Smooth muscle cell (in vitro differentiated cells): ENCODE measurements at regions not wholly inside any gene's neighbourhood (a gene's known extent, or its start where the extent isn't known, plus 50 kb on each side); places are given as distances from the start of the nearest gene placed in this dataset.
A peak's percentile ranks its signal among the peaks of the same experiment; 100 is the strongest.

Experiments
- DNase-seq: peaks from one replicate; lab custom pipeline; 2025; ENCODE audit not compliant: unreplicated experiment; lab: John Stamatoyannopoulos, UW
- H2AFZ ChIP-seq: fragments of 200-600 bp; sonication (generic); 2 replicates; pipeline ENCODE4 v1.6.0; 2016; ENCODE audit warnings: antibody characterized with exemption, low read depth, mild to moderate bottlenecking
- H3F3A ChIP-seq: fragments of 200-600 bp; sonication (generic); 2 replicates; pipeline ENCODE4 v1.6.0; 2017; ENCODE audit warnings: antibody characterized with exemption, low read depth
- H3K27ac ChIP-seq: fragments of 200-600 bp; sonication (generic); 2 replicates; pipeline ENCODE4 v1.5.1; 2016; ENCODE audit warnings: low read depth, mild to moderate bottlenecking
- H3K27me3 ChIP-seq: fragments of 200-600 bp; sonication (generic); 2 replicates; pipeline ENCODE4 v1.6.1; 2016; ENCODE audit warnings: low read depth, mild to moderate bottlenecking
- H3K36me3 ChIP-seq: fragments of 200-600 bp; sonication (generic); 2 replicates; pipeline ENCODE4 v1.5.1; 2016; ENCODE audit warnings: low read depth
- H3K4me1 ChIP-seq: fragments of 200-600 bp; sonication (generic); 2 replicates; pipeline ENCODE4 v1.5.1; 2016; ENCODE audit warnings: low read depth
- H3K4me2 ChIP-seq: fragments of 200-600 bp; sonication (generic); 2 replicates; pipeline ENCODE4 v1.6.0; 2016; ENCODE audit warnings: mild to moderate bottlenecking
- H3K4me3 ChIP-seq: fragments of 200-600 bp; sonication (generic); 2 replicates; pipeline ENCODE4 v1.5.1; 2016; ENCODE audit warnings: mild to moderate bottlenecking
- H3K79me2 ChIP-seq: fragments of 200-600 bp; sonication (generic); 2 replicates; pipeline ENCODE4 v1.6.0; 2016; ENCODE audit warnings: low read depth, mild to moderate bottlenecking
- H3K9ac ChIP-seq: fragments of 200-600 bp; sonication (generic); 2 replicates; pipeline ENCODE4 v1.6.0; 2016; ENCODE audit warnings: low read depth
- H3K9me3 ChIP-seq: fragments of 200-600 bp; sonication (generic); replicated peaks from 2 replicates; pipeline ENCODE4 v1.5.1; 2016; ENCODE audit warnings: low read depth
- H4K20me1 ChIP-seq: fragments of 200-600 bp; sonication (generic); 2 replicates; pipeline ENCODE4 v1.6.0; 2016; ENCODE audit warnings: low read depth
- WGBS: methylation state at CpG from one replicate; pipeline ENCODE4 v1.1.7; 2016; ENCODE audit warnings: low lambda C conversion rate; 5-methylcytosine and 5-hydroxymethylcytosine counted together
- TF ChIP-seq, protein P1 (sequence below): fragments of 200-600 bp; sonication (generic); IDR thresholded peaks from 2 replicates; pipeline ENCODE4 v1.5.1; 2017; ENCODE audit warnings: borderline replicate concordance, mild to moderate bottlenecking, antibody characterized with exemption; ENCODE audit not compliant: insufficient read depth, poor library complexity, severe bottlenecking

DNA sequence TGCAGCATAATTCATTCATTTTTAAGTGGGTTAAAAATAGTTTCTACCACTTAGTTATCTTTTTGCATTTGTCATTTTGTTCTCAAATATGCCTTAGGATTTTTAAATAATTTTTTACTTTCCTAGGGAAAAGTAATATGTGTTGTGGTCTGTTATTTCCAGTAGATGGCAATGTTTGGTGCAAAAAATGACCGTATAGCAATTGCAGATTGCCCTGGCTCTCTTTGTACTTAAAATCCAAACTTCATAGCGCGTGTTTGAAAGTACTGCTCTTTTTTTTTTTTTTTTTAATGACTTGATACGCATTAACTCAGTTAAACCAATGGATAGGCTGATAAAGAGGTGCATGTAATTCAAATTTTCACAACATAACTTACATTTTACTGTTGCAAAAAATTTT is 74.4 kb upstream of the RBMX start:
- Histone ChIP-seq H3K27ac (no peak overlapping the region), H3K4me1 (no peaks in the 10 kb centered on the region), H3K4me3 (no peak overlapping the region), H3K79me2 (no peaks in the 10 kb centered on the region), H2AFZ (no peak overlapping the region), H4K20me1 (no peaks in the 10 kb centered on the region), H3K36me3 (no peaks in the 10 kb centered on the region), H3K9ac (no peak overlapping the region), H3K4me2 (no peak overlapping the region), H3K9me3 (no peaks in the 10 kb centered on the region), H3F3A (no peaks in the 10 kb centered on the region), H3K27me3 (no peaks in the 10 kb centered on the region)
- TF ChIP-seq, protein P1, sequence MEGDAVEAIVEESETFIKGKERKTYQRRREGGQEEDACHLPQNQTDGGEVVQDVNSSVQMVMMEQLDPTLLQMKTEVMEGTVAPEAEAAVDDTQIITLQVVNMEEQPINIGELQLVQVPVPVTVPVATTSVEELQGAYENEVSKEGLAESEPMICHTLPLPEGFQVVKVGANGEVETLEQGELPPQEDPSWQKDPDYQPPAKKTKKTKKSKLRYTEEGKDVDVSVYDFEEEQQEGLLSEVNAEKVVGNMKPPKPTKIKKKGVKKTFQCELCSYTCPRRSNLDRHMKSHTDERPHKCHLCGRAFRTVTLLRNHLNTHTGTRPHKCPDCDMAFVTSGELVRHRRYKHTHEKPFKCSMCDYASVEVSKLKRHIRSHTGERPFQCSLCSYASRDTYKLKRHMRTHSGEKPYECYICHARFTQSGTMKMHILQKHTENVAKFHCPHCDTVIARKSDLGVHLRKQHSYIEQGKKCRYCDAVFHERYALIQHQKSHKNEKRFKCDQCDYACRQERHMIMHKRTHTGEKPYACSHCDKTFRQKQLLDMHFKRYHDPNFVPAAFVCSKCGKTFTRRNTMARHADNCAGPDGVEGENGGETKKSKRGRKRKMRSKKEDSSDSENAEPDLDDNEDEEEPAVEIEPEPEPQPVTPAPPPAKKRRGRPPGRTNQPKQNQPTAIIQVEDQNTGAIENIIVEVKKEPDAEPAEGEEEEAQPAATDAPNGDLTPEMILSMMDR: peak; percentile 33
- 38% methylated on average over 4 of the region's 4 CpGs for WGBS
- no peak for DNase-seq

DNA sequence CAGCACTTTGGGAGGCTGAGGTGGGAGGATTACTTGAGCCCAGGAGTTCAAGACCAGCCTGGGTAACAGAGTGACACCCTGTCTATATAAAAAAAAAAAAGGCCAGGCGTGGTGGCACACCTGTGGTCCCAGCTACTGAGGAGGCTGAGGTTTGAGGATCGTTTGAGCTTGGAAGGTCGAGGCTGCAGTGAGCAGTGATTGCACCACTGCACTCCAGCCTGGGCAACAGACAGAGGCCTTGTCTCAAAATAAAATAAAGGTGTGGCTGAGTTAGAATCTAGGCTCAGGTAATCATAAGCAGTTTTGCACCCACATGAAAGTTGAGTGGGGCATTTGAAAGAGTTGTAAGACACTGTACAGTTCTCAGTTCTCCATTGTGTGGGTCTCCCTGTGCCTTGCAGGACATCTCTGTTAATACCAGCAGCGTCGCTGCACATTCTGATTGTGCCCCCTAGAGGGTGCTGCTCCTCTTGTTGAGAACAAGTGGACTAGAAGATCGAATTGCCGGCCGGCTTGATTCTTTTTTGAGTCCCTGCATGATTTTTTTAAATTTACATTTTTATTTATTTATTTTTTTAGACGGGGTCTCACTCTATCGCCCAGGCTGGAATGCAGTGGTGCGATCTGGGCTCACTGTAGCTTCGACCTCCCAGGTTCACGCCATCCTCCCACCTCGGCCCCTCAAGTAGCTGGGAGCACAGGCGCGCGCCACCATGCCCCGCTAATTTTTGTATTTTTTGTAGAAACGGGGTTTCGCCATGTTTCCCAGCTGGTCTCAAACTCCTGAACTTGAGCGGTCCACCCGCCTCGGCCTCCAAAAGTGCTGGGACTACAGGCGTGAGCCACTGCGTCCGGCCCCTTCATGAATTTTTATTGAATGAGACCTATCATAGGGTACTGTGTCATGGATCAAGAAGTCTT is 73.6 kb upstream of the RBMX start:
- TF ChIP-seq, protein P1: peak; percentile 51
- no peaks in the 10 kb centered on the region for H3K4me1 ChIP-seq
- H3K9me3 ChIP-seq: no peaks in the 10 kb centered on the region
- no peak overlapping the region for H3K4me3 ChIP-seq
- no peaks in the 10 kb centered on the region for H4K20me1 ChIP-seq
- peak; percentile 0 for DNase-seq
- H2AFZ ChIP-seq: no peak overlapping the region
- no peak overlapping the region for H3K9ac ChIP-seq
- no peaks in the 10 kb centered on the region for H3K79me2 ChIP-seq
- 67% methylated on average over 26 of the region's 26 CpGs for WGBS
- H3K36me3 ChIP-seq: no peaks in the 10 kb centered on the region
- no peak overlapping the region for H3K4me2 ChIP-seq
- no peak overlapping the region for H3K27ac ChIP-seq
- H3K27me3 ChIP-seq: no peaks in the 10 kb centered on the region
- no peaks in the 10 kb centered on the region for H3F3A ChIP-seq

- H3K4me1 ChIP-seq: no peaks in the 10 kb centered on the region
- no peak overlapping the region for H3K27ac ChIP-seq
- TF ChIP-seq, protein P1: no peak
- H4K20me1 ChIP-seq: no peaks in the 10 kb centered on the region
- H3K9ac ChIP-seq: no peak overlapping the region
- no peaks in the 10 kb centered on the region for H3K79me2 ChIP-seq
- H3K4me2 ChIP-seq: no peak overlapping the region
- H3K4me3 ChIP-seq: no peak overlapping the region
- H3K36me3 ChIP-seq: no peaks in the 10 kb centered on the region
- 78% methylated on average over 4 of the region's 4 CpGs for WGBS
- H3F3A ChIP-seq: no peaks in the 10 kb centered on the region
- H3K27me3 ChIP-seq: no peaks in the 10 kb centered on the region
- no peaks in the 10 kb centered on the region for H3K9me3 ChIP-seq
- no peak overlapping the region for H2AFZ ChIP-seq
- DNase-seq: no peak
These were observed 69.7 kb upstream of the RBMX start for GRCh38 chrX:136950211-136950610.
